SW480 (cell line): ENCODE measurements at regions not wholly inside any gene's neighbourhood (a gene's known extent, or its start where the extent isn't known, plus 50 kb on each side); places are given as distances from the start of the nearest gene placed in this dataset.

Experiments
- DNase-seq: peaks from one replicate; pipeline ENCODE4 v3.0.0-alpha.2; 2016; ENCODE audit warnings: low spot score

GRCh38 chr15:47367726-47368390 is 349.4 kb upstream of the SEMA6D start:
- no peak for DNase-seq

GRCh38 chr15:47371939-47372338 is 345.4 kb upstream of the SEMA6D start:
- DNase-seq, result no peak

GRCh38 chr15:47374222-47374621 is 343.1 kb upstream of the SEMA6D start:
- no peak for DNase-seq

- no peak for DNase-seq
These were observed 341.1 kb upstream of the SEMA6D start for GRCh38 chr15:47376190-47376589.

- no peak for DNase-seq
These were observed 339.8 kb upstream of the SEMA6D start for GRCh38 chr15:47377465-47377864.

- no peak for DNase-seq
These were observed 338.8 kb upstream of the SEMA6D start for GRCh38 chr15:47378527-47378926.

- DNase-seq, result no peak
These were observed 334.2 kb upstream of the SEMA6D start for GRCh38 chr15:47383102-47383501.

GRCh38 chr15:47383801-47384200 is 333.5 kb upstream of the SEMA6D start:
- no peak for DNase-seq

GRCh38 chr15:47384341-47384740 is 333.0 kb upstream of the SEMA6D start:
- DNase-seq, result peak; percentile 17

GRCh38 chr15:47384776-47385175 is 332.5 kb upstream of the SEMA6D start:
- DNase-seq, result no peak

- DNase-seq, result no peak
These were observed 330.8 kb upstream of the SEMA6D start for GRCh38 chr15:47386459-47386858.

GRCh38 chr15:47388299-47388698 is 329.0 kb upstream of the SEMA6D start:
- peak; percentile 2 for DNase-seq

- DNase-seq, result no peak
These were observed 327.0 kb upstream of the SEMA6D start for GRCh38 chr15:47390208-47390765.

GRCh38 chr15:47394286-47394809 is 323.0 kb upstream of the SEMA6D start:
- DNase-seq, result no peak

- no peak for DNase-seq
These were observed 322.2 kb upstream of the SEMA6D start for GRCh38 chr15:47395076-47395475.

GRCh38 chr15:47397655-47398054 is 319.6 kb upstream of the SEMA6D start:
- DNase-seq, result no peak

- DNase-seq, result no peak
These were observed 319.2 kb upstream of the SEMA6D start for GRCh38 chr15:47398132-47398531.

- no peak for DNase-seq
These were observed 318.7 kb upstream of the SEMA6D start for GRCh38 chr15:47398594-47398993.

GRCh38 chr15:47399100-47399499 is 318.2 kb upstream of the SEMA6D start:
- no peak for DNase-seq

- DNase-seq, result no peak
These were observed 316.7 kb upstream of the SEMA6D start for GRCh38 chr15:47400603-47401002.

- no peak for DNase-seq
These were observed 315.9 kb upstream of the SEMA6D start for GRCh38 chr15:47401427-47401826.

GRCh38 chr15:47402829-47403228 is 314.5 kb upstream of the SEMA6D start:
- DNase-seq, result no peak

- DNase-seq, result no peak
These were observed 312.4 kb upstream of the SEMA6D start for GRCh38 chr15:47404877-47405276.
